ENCODE measurements at regions not wholly inside any gene's neighbourhood (a gene's known extent, or its start where the extent isn't known, plus 50 kb on each side); places are given as distances from the start of the nearest gene placed in this dataset.

GRCh38 chr3:99269606-99270351, 368.3 kb upstream of the DCBLD2 start:
- Histone ChIP-seq H3K27ac (no peak overlapping the region), H3K27me3 (replicated peaks) (no peaks in the 10 kb centered on the region), H3K4me3 (ENCODE audit: low read depth, low read length) (no peak overlapping the region), H3K36me3 (replicated peaks) (no peaks in the 10 kb centered on the region)
- TF ChIP-seq CTCF (IDR thresholded peaks at IDR 0.05; ENCODE audit: low read depth, low read length, missing control alignments), result no peak
- no peak for DNase-seq
- in situ Hi-C loops (cut with HindIII; ENCODE audit: low pct_ligation_motif_present, low sequenced_read_pairs), result no loop called here

- in situ Hi-C loops (cut with HindIII; ENCODE audit: low pct_ligation_motif_present, low sequenced_read_pairs), result no loop called here
Measured at GRCh38 chr3:99256788-99257187, 355.3 kb upstream of the DCBLD2 start.

GRCh38 chr3:99253963-99254355, 352.5 kb upstream of the DCBLD2 start:
- in situ Hi-C loops (cut with HindIII; ENCODE audit: low pct_ligation_motif_present, low sequenced_read_pairs), result no loop called here
- Histone ChIP-seq H3K36me3 (replicated peaks) (no peaks in the 10 kb centered on the region), H3K27ac (no peak overlapping the region), H3K4me3 (ENCODE audit: low read depth, low read length) (no peak overlapping the region), H3K27me3 (replicated peaks) (no peaks in the 10 kb centered on the region)
- TF ChIP-seq CTCF (IDR thresholded peaks at IDR 0.05; ENCODE audit: low read depth, low read length, missing control alignments), result no peak
- no peak for DNase-seq

More at GRCh38 chr3:99256788-99257187, 355.3 kb upstream of the DCBLD2 start:
- Histone ChIP-seq H3K36me3 (replicated peaks) (no peaks in the 10 kb centered on the region), H3K27me3 (replicated peaks) (no peaks in the 10 kb centered on the region), H3K4me3 (ENCODE audit: low read depth, low read length) (no peak overlapping the region), H3K27ac (no peak overlapping the region)
- no peak for DNase-seq
- no peak for TF ChIP-seq CTCF (IDR thresholded peaks at IDR 0.05; ENCODE audit: low read depth, low read length, missing control alignments)

- in situ Hi-C loops (cut with HindIII; ENCODE audit: low pct_ligation_motif_present, low sequenced_read_pairs), result no loop called here
- no peak for TF ChIP-seq CTCF (IDR thresholded peaks at IDR 0.05; ENCODE audit: low read depth, low read length, missing control alignments)
- Histone ChIP-seq H3K4me3 (ENCODE audit: low read depth, low read length) (no peak overlapping the region), H3K27ac (no peak overlapping the region), H3K27me3 (replicated peaks) (no peaks in the 10 kb centered on the region), H3K36me3 (replicated peaks) (no peaks in the 10 kb centered on the region)
- no peak for DNase-seq
Measured at GRCh38 chr3:99250821-99251355, 349.4 kb upstream of the DCBLD2 start.

GRCh38 chr3:99250272-99250671, 348.8 kb upstream of the DCBLD2 start:
- Histone ChIP-seq H3K27me3 (replicated peaks) (no peaks in the 10 kb centered on the region), H3K4me3 (ENCODE audit: low read depth, low read length) (no peak overlapping the region), H3K27ac (no peak overlapping the region), H3K36me3 (replicated peaks) (no peaks in the 10 kb centered on the region)
- in situ Hi-C loops (cut with HindIII; ENCODE audit: low pct_ligation_motif_present, low sequenced_read_pairs), result no loop called here
- no peak for DNase-seq
- no peak for TF ChIP-seq CTCF (IDR thresholded peaks at IDR 0.05; ENCODE audit: low read depth, low read length, missing control alignments)
